HG02588 (cell line): ENCODE measurements at regions not wholly inside any gene's neighbourhood (a gene's known extent, or its start where the extent isn't known, plus 50 kb on each side); places are given as distances from the start of the nearest gene placed in this dataset.

Source experiments
- ATAC-seq: cut with Tn5 transposase; IDR thresholded peaks from one replicate; pipeline ENCODE4 v1.9.1; 2021; ENCODE audit warnings: mild to moderate bottlenecking, moderate library complexity; ENCODE audit not compliant: unreplicated experiment

DNA sequence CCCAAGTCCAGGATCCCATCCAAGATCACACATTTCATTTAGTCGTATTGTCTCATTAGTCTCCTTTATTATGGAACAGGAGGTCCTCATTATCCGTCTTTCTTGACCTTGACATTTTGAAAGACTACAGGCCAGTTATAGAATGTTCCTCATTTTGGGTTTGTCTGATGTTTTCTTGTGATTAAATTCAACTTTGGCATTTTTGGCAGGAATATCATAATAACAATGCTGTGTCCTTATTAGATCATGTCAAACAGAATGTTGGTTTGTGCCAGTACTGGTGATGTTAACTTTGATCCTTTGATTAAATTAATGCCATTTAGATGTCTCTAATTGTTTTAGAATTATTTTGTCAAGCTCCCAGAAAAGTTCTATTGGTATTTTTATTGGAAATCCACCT is 106.5 kb upstream of the FRY start:
- no peak for ATAC-seq

DNA sequence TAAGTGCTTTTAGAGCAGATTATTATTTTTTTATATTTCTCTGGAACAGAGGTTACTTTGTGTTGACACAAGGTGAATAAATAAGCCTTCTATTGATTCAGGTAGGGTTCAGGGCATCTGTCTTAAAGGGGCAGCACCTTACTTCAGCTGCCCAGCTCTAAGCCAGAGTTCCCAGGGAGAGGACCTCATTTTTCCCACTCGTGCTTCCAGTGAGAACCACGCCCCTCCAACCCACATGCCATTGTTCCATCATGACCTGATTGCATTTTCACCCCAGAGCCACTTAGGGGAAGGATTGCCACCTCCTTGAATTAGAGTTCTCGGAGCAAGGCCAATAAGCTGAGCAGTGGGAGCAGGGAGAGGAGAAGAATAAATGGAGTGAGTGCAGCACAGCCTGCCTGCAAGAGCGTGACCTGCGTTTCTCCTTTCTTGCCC is 104.3 kb upstream of the FRY start:
- ATAC-seq = no peak

DNA sequence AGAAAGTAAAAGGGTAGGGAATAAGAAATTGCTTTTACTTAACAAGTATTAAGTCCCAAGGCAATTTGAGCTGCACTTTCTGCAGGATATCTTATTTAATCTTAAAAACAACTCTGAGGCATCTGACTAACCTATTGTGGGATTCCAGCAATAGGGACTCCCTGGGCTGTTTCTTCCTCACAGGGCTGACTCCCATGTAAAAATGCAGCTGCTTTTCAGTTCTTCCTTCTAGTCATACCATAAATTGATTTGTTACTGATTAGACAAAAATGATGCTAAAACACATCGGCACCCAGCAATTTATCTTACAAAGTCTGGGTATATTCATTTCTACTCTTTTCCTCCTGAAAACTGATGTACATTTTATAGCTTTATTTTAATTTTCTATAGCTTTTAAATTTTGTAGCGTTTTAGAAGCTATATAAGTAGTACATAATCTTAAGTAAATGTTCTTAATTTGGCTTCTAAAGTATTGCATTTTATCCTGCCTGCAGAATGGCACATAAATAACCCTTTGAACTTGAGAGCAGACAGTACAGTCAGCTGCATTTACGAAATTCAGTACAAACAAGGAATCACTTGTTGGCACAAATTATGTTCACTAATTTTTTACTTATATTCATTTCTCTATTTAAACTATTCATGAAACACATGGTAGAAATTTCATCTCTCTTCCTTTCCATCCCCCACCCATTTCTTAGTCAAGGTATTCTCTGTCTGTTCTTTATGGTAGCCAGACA is 102.4 kb upstream of the FRY start:
- no peak for ATAC-seq

DNA sequence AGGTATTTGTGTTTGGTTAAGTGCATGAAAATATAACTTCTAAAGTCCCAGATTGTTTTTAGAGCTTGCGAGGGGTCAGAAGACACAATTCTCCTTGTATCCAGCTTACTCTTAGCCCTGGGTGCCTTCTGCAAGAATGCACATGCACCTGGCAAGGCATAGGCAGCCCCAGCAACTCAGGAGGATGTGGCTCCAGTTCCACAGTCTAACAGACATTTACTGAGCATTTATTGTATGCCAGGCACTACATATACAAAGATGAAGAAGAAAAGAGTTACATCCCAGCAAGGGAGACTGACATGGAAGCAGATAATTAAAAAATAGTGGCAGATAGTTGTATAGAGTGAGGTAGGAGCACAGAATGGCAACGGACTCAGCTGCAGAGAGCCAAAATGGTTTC is 101.1 kb upstream of the FRY start:
- peak; percentile 31 for ATAC-seq

DNA sequence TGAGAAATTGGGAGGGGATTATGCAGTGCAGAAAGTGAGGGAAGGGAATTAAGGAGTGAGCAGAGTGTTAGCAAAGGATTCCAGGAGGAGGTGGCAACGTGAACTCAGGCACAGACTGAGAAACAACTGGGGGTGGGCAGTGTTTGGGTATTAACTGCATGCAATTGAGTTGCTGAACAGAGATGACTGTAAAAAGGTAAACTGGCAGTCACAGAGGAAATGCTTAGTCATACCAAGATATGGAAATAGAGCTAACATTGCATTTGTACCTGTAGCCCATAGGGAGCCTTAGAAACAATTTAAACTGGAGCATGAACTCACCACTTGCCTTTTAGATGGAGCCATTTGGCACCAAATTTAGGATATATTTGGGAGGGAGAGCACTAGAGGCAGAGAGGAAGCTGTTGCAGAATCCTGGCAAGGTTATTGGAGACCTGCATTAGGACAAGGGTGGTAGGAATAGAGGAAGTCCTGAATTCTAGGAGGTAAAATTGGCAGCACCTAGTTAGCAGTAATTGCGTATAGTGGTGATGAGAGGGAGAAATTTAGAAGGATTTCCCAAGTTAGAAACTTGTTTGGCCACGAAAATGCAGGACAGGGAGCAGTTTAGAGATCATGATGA is 100.6 kb upstream of the FRY start:
- peak; percentile 99 for ATAC-seq

DNA sequence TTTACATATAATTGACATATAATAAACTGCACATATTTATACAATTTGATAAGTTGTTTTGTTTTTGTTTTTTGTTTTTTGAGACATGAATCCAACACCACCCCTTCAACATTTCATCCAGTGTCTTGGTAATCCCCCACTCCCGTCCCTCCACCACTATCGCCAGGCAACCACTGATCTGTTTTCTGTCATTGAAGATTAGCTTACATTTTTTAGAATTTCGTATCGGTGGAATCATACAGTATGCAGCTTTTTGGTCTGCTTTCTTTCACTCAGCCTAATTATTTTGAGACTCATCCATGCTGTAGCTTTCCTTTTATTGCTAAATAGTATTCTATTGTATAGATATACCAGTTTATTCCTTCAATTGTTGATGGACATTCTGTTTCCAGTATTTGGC is 94.1 kb upstream of the FRY start:
- ATAC-seq = no peak

DNA sequence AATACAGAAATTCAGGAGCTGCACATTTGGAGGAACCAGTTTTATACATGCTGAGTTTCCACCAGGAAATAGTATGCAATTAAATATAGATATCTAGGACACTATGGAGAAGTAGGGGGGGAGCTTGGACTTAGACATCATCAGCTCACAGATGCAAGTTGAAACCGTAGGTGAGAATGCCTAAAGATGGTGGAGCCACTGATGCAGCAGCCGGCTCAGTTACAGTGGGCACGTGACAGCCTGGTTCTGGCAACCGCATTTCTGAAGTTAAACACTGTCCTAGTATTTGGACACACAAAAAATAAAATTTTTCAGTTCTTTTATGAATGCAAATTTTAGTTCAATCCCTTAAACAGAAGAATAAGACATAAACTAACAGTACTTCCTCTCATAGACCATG is 91.5 kb upstream of the FRY start:
- ATAC-seq = no peak

DNA sequence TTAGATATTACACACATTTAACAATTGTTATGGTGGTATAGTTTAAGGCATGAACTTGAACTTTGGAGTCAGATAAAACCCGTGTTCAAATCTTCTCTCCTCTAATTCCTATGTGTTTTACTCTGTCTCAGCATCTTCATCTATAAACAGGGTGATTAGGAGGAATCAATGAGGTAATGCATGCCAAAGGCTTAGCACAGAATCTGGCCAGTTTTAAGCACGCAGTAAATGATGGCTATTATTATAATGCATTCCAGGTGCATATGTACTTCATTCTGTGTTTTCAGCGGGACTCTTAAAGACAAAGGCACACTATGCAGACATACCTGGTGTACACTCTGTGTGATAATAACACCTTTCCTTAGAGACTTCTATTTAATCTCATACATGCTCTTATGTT is 88.0 kb upstream of the FRY start:
- no peak for ATAC-seq

DNA sequence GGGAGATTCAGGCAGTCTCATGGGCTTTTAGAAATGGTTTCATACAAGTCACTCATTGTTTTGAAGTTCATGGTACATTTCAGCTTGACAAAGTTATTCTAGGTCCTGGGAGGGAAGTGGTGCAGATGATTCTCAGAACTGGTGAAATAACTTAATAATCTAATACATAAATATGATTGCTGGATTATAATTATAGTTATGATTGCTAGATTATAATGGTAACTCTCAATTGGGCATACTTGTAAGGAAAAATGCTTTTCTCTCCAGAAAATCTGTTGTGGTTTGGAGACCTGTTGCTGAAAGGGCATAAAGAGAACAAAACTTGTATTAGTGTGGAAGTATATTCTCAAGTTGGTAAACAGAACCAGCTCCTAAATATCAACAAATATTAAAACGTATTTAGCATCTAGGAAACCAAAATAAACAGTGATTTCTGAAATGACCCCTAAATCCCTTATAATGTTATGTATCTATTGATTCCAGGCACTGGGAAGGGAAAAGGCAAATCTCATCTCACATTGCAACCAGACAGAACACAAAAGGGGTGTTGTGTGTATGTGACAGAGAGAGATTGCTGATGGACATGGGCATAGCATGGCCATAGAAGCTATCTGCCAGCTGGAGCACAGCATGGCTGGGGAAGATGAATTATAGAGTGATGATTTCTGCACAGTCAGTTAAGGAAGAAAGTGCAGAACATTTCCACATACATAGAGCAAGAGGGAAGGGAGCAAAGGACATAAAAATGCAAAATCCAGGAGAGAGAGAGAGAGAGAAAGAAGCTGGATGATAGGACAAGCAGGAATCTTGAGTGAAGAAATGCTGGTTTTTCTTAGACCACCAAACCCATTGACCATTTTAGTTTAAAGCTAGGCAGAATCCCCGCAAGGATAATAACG is 87.1 kb upstream of the FRY start:
- no peak for ATAC-seq

DNA sequence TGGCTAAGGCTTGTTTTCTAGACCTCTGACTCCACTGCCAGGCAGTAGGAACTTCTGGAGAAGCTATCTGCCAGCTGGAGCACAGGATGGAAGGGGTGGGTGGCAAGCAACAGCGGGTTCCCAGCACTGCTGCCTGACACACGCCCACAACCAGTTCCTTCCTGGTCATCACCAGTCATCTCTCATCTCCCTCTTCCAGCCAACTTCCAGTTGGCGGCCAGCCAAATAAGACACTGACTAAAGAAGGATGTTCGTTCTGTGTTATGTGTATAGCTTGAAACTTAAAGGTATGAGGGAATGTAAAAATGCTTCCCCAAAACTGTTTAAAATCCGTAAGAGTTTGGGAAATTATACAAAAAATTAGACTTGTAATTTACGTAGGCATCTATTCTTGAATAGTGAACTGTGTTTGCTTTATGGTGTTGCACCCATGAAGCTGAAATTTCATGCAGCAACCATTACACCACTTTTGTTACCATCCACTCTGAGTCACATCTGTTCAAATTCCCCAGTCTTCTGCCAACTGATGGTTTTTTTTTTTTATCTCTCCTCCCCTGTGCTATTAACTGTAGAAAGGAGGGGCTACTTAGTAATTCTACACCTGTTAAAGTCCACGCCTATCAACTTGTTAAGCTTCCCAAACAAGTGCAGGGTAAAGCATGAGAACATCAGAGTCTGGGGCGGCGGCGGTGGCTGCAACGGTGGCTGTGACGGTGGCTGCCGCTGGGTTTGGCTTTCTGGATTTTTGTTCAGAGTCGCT is 86.2 kb upstream of the FRY start:
- ATAC-seq = no peak

DNA sequence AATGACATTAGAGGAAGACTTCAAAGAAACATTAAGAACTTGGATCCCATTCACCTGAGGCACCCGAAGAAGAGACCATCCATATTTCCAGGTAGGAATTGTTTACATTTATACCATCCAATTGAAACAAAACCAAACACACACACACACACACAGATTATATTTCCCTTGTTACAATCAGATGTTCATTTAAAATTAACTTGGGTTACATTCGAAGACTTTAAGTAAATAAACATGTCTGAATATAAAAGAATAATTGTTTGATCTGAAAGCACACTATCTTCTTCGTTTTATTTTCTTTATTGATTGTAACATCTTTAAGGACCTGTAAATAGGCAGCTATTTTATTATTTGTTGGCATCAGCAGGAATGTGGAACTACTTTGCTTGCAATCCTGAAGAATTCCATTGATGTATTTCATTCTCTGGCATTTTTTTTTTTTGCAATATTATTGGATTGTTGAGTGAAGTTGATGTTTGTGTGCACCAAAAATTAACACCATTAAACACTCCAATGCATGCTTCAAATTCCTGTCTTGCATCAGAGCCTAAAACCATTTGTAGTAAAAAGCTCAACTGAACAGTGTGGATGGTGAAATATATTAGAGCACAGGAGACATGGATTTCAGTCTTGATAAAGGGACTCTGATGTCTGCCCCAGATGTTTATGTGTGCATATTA is 85.3 kb upstream of the FRY start:
- ATAC-seq = no peak

DNA sequence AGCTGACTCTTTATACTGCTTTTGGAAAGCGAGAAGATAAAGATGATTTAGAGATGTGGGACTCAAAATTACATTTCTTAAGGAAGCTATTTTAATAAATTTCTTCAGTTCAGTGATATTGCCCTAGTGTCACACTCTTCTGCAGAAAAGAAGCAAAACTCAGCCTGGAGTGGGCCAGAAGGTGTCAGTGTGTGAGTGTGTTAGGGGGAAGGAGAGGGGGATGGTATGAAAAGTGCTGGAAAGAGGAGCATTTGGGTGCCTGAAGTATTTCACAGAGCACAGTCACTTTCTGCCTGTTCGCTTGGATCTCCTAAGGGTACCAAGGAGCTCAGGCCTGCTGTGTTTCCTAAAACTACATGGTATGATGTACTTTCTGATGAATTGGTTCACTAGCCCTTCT is 84.5 kb upstream of the FRY start:
- ATAC-seq = no peak

DNA sequence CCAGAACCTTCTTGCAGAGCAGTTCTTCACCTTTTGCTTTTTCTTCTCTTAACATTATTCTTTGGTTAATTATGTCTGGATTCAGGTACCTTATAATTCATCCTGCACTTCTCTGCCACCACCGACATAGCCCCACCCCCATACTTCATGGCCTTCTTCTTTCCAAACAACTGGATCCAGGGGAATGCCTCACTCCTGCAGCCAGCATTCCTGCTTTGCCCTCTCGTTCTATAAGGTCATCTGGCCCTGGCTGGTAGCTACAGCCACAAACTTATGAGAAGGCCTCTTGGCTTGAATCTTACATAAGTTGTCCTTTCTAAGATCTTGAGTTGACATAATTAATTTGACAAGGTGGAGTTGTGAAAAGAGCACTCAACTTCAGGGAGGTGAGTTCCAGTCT is 84.1 kb upstream of the FRY start:
- ATAC-seq = no peak

DNA sequence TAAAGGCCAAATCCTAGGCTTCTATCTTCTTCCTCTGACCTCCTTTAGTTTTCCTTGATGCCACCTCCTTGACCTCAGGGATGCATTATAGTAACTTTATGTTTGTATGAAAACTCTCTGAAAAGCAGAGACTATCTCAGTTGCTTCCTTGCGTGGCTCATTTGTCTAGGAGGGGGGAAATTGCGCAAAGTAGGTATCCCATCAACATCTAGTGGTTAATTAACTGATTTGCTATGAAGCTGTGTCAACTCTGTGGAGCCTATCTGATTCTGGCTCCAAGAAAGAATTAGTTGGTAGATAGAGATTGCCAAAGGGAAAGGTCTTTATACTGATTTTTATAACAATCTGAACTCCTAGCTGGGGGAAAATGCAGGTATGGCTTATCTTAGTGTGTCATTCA is 82.1 kb upstream of the FRY start:
- no peak for ATAC-seq

DNA sequence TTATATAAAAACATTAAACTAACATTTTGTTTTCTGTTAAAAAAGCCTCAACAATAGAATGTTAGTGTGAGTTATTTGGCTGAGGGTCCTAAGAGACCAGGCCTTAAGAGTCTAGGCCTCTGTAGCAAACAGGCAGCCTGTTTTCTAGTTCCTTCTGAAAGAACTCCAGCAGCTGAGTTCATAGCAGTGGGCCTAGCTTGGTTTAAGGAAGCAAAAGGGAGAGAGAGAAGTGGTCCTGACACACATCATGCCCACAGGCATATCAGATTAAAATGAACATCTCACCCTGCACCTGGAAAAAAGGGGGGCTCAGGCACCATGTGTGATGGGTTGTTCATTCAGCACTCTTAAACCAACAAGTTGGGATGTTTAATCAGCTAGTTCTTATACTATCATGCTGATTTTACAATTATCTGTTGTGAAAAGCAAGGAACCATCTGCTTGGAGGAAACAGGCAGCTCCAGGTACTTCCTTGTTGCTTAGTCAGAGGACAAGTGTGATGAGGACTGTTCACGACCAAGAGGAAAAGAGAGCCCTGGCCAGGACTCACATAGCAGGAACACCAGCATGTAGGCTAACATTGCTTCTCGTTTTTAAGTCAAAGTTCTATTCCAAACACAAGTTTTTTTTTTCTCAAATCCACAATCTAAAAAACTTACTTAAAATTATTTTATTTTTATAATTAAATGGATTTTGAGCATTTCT is 81.3 kb upstream of the FRY start:
- ATAC-seq = no peak

DNA sequence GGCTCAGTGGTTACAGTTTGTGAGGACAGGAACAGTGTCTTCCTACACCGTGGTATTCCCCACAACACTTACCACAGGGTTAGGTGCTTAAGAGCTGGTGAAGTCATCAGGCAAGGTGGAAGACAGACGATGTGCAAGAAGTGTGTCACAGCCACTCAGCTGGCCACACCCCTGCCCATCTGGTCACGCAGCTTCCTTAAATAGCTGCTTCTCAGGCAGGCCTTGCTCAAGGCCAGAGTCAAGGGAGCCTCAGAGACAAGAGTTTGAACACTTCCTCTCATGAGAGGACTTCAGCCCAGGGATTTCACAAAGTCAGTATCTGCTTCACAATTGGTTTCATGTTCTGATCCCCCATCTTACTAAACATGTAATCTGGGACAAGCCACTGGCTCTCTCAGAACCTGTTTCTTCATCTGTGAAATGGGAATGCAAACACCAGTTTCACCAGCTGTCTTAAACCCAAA is 80.3 kb upstream of the FRY start:
- ATAC-seq = peak; percentile 95

DNA sequence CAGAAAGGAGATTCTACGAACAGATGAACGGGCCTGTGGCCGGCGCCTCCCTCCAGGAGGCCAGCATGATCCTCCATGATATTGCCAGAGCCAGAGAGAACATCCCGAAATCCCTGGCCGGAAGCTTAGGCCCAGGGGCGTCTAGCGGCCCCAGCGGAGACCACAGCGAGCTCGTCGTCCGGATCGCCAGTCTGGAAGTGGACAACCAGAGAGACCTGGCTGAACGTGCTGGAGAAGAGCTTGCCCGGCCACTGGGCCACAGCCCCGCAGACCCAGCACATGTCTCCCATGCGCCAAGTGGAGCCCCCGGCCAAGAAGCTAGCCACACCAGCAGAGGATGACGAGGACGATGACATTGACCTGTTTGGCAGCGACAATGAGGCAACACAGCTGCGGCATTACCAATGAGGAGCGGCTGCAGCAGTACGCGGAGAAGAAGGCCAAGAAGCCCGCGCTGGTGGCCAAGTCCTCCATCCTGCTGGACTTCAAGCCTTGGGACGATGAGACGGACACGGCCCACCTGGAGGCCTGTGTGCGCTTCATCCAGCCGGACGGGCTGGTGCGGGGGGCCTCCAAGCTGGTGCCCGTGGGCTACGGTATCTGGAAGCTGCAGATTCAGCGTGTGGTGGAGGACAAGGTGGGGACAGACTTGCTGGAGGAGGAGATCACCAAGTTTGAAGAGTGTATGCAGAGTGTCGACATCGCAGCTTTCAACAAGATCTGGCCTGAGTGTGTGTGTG is 78.8 kb upstream of the FRY start:
- ATAC-seq = no peak

DNA sequence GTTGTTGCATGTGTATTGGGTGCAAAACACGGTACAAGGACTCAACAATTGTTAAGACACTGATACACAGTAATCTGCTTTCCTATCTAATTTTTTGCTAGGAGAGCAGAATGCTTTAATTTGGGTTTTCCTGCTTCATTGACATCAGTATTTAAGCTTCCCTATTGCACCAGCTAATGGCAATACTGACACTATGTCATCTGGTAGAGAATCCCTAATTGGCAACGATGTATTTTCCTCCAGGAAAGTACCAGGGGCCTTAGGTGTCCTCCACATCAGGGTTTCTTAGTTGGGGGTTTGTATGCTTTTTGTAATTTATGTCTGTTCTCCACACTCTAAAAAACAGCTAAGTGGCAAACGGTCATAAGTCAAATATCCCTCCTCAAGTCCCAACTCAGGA is 76.5 kb upstream of the FRY start:
- no peak for ATAC-seq

DNA sequence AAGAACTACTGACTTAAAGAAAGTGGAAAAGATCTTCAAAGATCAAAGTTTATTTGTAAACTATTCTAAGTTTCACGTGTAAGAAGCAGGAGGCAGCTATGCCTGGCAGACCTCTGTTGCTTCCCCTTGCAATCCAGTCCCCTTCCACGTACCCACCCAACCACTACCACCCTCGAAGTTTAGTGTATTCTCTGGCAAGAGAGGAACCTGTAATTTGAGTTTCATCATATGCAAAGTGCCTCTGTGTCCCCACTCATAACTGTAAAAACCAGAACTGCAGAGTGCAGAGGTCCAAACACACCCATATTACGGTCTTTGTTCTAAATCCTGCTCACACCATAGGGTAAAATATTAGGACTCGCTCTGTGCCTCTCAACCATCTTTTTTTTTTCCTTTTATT is 75.8 kb upstream of the FRY start:
- no peak for ATAC-seq
